ENCODE measurements at regions not wholly inside any gene's neighbourhood (a gene's known extent, or its start where the extent isn't known, plus 50 kb on each side); places are given as distances from the start of the nearest gene placed in this dataset.

GRCh38 chr2:105557021-105557920, 158.4 kb upstream of the FHL2 start:
- H3K4me3 ChIP-seq: no peak overlapping the region
- intact Hi-C loops (cut with DNase I): no loop called here
- no peaks in the 10 kb centered on the region for H3K4me1 ChIP-seq (replicated peaks)
- H3K27ac ChIP-seq: no peak overlapping the region
- H3K27me3 ChIP-seq (replicated peaks; ENCODE audit: insufficient read depth): no peaks in the 10 kb centered on the region
- no peaks in the 10 kb centered on the region for H3K36me3 ChIP-seq
- WGBS: 60% methylated on average over 12 of the region's 12 CpGs
- no peaks in the 10 kb centered on the region for H3K9me3 ChIP-seq
- TF ChIP-seq POLR2A (IDR thresholded peaks at IDR 0.05) (no peak), POLR2AphosphoS5 (IDR thresholded peaks at IDR 0.05) (no peak), CTCF (IDR thresholded peaks at IDR 0.05) (no peak)
- no peak for DNase-seq (ENCODE audit: low spot score)

- H3K4me1 ChIP-seq (replicated peaks): no peaks in the 10 kb centered on the region
- H3K36me3 ChIP-seq: no peaks in the 10 kb centered on the region
- 92% methylated on average over 3 of the region's 3 CpGs for WGBS
- no peaks in the 10 kb centered on the region for H3K27me3 ChIP-seq (replicated peaks; ENCODE audit: insufficient read depth)
- TF ChIP-seq CTCF (IDR thresholded peaks at IDR 0.05) (no peak), POLR2AphosphoS5 (IDR thresholded peaks at IDR 0.05) (no peak), POLR2A (IDR thresholded peaks at IDR 0.05) (no peak)
- DNase-seq (ENCODE audit: low spot score): no peak
- no peak overlapping the region for H3K4me3 ChIP-seq
- intact Hi-C loops (cut with DNase I): no loop called here
- H3K9me3 ChIP-seq: no peaks in the 10 kb centered on the region
- H3K27ac ChIP-seq: no peak overlapping the region
These were observed 157.5 kb upstream of the FHL2 start for GRCh38 chr2:105556366-105556765.

GRCh38 chr2:105554235-105554634, 155.4 kb upstream of the FHL2 start:
- no peaks in the 10 kb centered on the region for H3K4me1 ChIP-seq (replicated peaks)
- H3K27ac ChIP-seq: no peak overlapping the region
- intact Hi-C loops (cut with DNase I): no loop called here
- DNase-seq (ENCODE audit: low spot score): no peak
- TF ChIP-seq POLR2AphosphoS5 (IDR thresholded peaks at IDR 0.05) (no peak), POLR2A (IDR thresholded peaks at IDR 0.05) (no peak), CTCF (IDR thresholded peaks at IDR 0.05) (no peak)
- H3K4me3 ChIP-seq: no peak overlapping the region
- H3K27me3 ChIP-seq (replicated peaks; ENCODE audit: insufficient read depth): no peaks in the 10 kb centered on the region
- H3K9me3 ChIP-seq: no peaks in the 10 kb centered on the region
- no peaks in the 10 kb centered on the region for H3K36me3 ChIP-seq

- no peak for TF ChIP-seq CTCF (IDR thresholded peaks at IDR 0.05)
- TF ChIP-seq POLR2A (IDR thresholded peaks at IDR 0.05): no peak
- TF ChIP-seq POLR2AphosphoS5 (IDR thresholded peaks at IDR 0.05): no peak
- DNase-seq (ENCODE audit: low spot score): no peak
These were observed 154.8 kb upstream of the FHL2 start for GRCh38 chr2:105553538-105554196.

More at GRCh38 chr2:105553538-105554196, 154.8 kb upstream of the FHL2 start:
- no peak overlapping the region for H3K27ac ChIP-seq
- H3K4me3 ChIP-seq: no peak overlapping the region
- no peaks in the 10 kb centered on the region for H3K4me1 ChIP-seq (replicated peaks)
- no peaks in the 10 kb centered on the region for H3K36me3 ChIP-seq
- H3K27me3 ChIP-seq (replicated peaks; ENCODE audit: insufficient read depth): no peaks in the 10 kb centered on the region
- 49% methylated on average over 9 of the region's 9 CpGs for WGBS
- no peaks in the 10 kb centered on the region for H3K9me3 ChIP-seq
- intact Hi-C loops (cut with DNase I): no loop called here
